SK-N-SH (cell line): ENCODE measurements at regions not wholly inside any gene's neighbourhood (a gene's known extent, or its start where the extent isn't known, plus 50 kb on each side); places are given as distances from the start of the nearest gene placed in this dataset.

ENCODE experiments used
- CTCF ChIA-PET: fragments of 300-600, 350-600 bp; formaldehyde crosslinking; extraction: SDS; loops from one replicate; lab custom pipeline; 2021; lab: Yijun Ruan, JAX
- POLR2A ChIA-PET: fragments of 350-600 bp; sonication (Branson Sonifier 250); formaldehyde crosslinking; extraction: SDS; loops from one replicate; lab custom pipeline; 2020; ENCODE audit warnings: antibody characterized with exemption, inconsistent platforms; lab: Yijun Ruan, JAX
- DNase-seq: peaks from one replicate; pipeline ENCODE4 v3.0.0; 2012
- H2AFZ ChIP-seq: fragments of 200-600 bp; sonication (generic); 2 replicates; pipeline ENCODE4 v1.8.1; 2016; ENCODE audit warnings: antibody characterized with exemption, mild to moderate bottlenecking, low read depth
- H3F3A ChIP-seq: fragments of 200-600 bp; sonication (generic); replicated peaks from 2 replicates; pipeline ENCODE3; 2016; ENCODE audit warnings: antibody characterized with exemption, mild to moderate bottlenecking; ENCODE audit not compliant: insufficient read depth
- H3K27ac ChIP-seq, 2 experiments: fragments of 200-500 bp in 1 of 2; fragments of 200-600 bp in 1 of 2; sonication (Bioruptor generic) in 1 of 2; sonication (generic), shearing (Covaris generic) in 1 of 2; 2 replicates each; pipeline versions ENCODE4 v1.5.1 to v1.6.1; 2014 to 2016; ENCODE audit warnings: low read depth in 2 of 2, inconsistent platforms in 1 of 2, low read length in 1 of 2, mild to moderate bottlenecking in 1 of 2, mixed read lengths in 1 of 2
- H3K27me3 ChIP-seq: fragments of 200-600 bp; sonication (generic), shearing (Covaris generic); 2 replicates; pipeline ENCODE4 v1.6.1; 2016; ENCODE audit warnings: mixed run types; ENCODE audit not compliant: insufficient read depth
- H3K36me3 ChIP-seq, 2 experiments: fragments of 200-500 bp in 1 of 2; fragments of 200-600 bp in 1 of 2; sonication (Bioruptor generic) in 1 of 2; sonication (generic) in 1 of 2; replicated peaks in 1 of 2; 2 replicates each; pipeline versions ENCODE3 to v1.5.1; 2014 to 2016; ENCODE audit warnings: low read length in 1 of 2, mild to moderate bottlenecking in 1 of 2; ENCODE audit not compliant: insufficient read depth in 2 of 2, control insufficient read depth in 1 of 2
- H3K4me1 ChIP-seq, 2 experiments: fragments of 200-500 bp in 1 of 2; fragments of 200-600 bp in 1 of 2; sonication (Bioruptor generic) in 1 of 2; sonication (generic), shearing (Covaris generic) in 1 of 2; 2 replicates each; pipeline versions ENCODE4 v1.5.1 to v1.6.1; 2014 to 2016; ENCODE audit warnings: low read depth in 1 of 2, low read length in 1 of 2, mixed run types in 1 of 2; ENCODE audit not compliant: insufficient read depth in 2 of 2, control insufficient read depth in 1 of 2
- H3K4me2 ChIP-seq: fragments of 200-600 bp; sonication (generic), shearing (Covaris generic); 2 replicates; pipeline ENCODE4 v1.6.1; 2017; ENCODE audit warnings: mixed run types
- H3K4me3 ChIP-seq, 2 experiments: fragments of 200-500 bp in 1 of 2; fragments of 200-600 bp in 1 of 2; sonication (Bioruptor generic) in 1 of 2; sonication (generic), shearing (Covaris generic) in 1 of 2; 2 replicates each; pipeline versions ENCODE4 v1.5.1 to v1.8.1; 2014 to 2016; ENCODE audit warnings: low read depth in 2 of 2, inconsistent platforms in 1 of 2, low read length in 1 of 2, mild to moderate bottlenecking in 1 of 2, mixed read lengths in 1 of 2, moderate library complexity in 1 of 2
- H3K79me2 ChIP-seq: fragments of 200-600 bp; sonication (generic); 2 replicates; pipeline ENCODE4 v1.8.1; 2017; ENCODE audit warnings: mild to moderate bottlenecking; ENCODE audit not compliant: insufficient read depth
- H3K9ac ChIP-seq: fragments of 200-600 bp; sonication (generic); 2 replicates; pipeline ENCODE4 v1.6.1; 2017; ENCODE audit warnings: mixed run types
- H3K9me2 ChIP-seq: fragments of 200-600 bp; sonication (generic); 2 replicates; pipeline ENCODE4 v1.6.1; 2017; ENCODE audit warnings: mixed run types
- H3K9me3 ChIP-seq: fragments of 200-600 bp; sonication (generic); 2 replicates; pipeline ENCODE4 v1.6.1; 2017; ENCODE audit warnings: mixed run types, mild to moderate bottlenecking, moderate library complexity
- H4K20me1 ChIP-seq: fragments of 200-600 bp; sonication (generic); 2 replicates; pipeline ENCODE4 v1.6.1; 2017; ENCODE audit warnings: mild to moderate bottlenecking, mixed run types; ENCODE audit not compliant: insufficient read depth
- GATA2 ChIP-seq: sonication (generic); formaldehyde crosslinking; IDR thresholded peaks from 2 replicates; pipeline ENCODE4 v1.5.0; 2020; ENCODE audit warnings: mild to moderate bottlenecking, missing genetic modification reagents
- MAX ChIP-seq: IDR thresholded peaks from 2 replicates; pipeline ENCODE4 v1.4.0; 2012; ENCODE audit warnings: low read depth
- MXI1 ChIP-seq: IDR thresholded peaks from 2 replicates; pipeline ENCODE4 v1.6.1; 2012; ENCODE audit warnings: mild to moderate bottlenecking, low read depth, low read length, improper control_type of control experiment
- NFIC ChIP-seq: IDR thresholded peaks from 2 replicates; pipeline ENCODE4 v1.4.0; 2012; ENCODE audit warnings: borderline replicate concordance
- NRF1 ChIP-seq: IDR thresholded peaks from 2 replicates; pipeline ENCODE4 v1.6.1; 2012; ENCODE audit warnings: low read depth, mild to moderate bottlenecking, low read length
- RAD21 ChIP-seq: IDR thresholded peaks from 2 replicates; pipeline ENCODE4 v1.6.1; 2012; ENCODE audit warnings: mild to moderate bottlenecking, low read length
- RCOR1 ChIP-seq: fragments of 150-350 bp; IDR thresholded peaks from 2 replicates; pipeline ENCODE4 v1.6.1; 2017; ENCODE audit warnings: antibody characterized with exemption, low read length
- REST ChIP-seq: IDR thresholded peaks from 2 replicates; pipeline ENCODE4 v1.6.1; 2012; ENCODE audit warnings: mild to moderate bottlenecking, low read depth, low read length, moderate library complexity
- RFX5 ChIP-seq: IDR thresholded peaks from 2 replicates; pipeline ENCODE4 v1.6.1; 2012; ENCODE audit warnings: mild to moderate bottlenecking, improper control_type of control experiment, low read length
- RXRA ChIP-seq: IDR thresholded peaks from 2 replicates; pipeline ENCODE4 v1.4.0; 2012; ENCODE audit warnings: low read depth, mild to moderate bottlenecking, borderline replicate concordance
- USF1 ChIP-seq: IDR thresholded peaks from 2 replicates; pipeline ENCODE4 v1.4.0; 2012; ENCODE audit warnings: low read depth, borderline replicate concordance
- YY1 ChIP-seq: IDR thresholded peaks from 2 replicates; pipeline ENCODE4 v1.4.0; 2012; ENCODE audit warnings: low read depth, mild to moderate bottlenecking
- ZBTB33 ChIP-seq: IDR thresholded peaks from 2 replicates; pipeline ENCODE4 v1.4.0; 2012; ENCODE audit warnings: low read depth, borderline replicate concordance
- WGBS: methylation state at CpG from one replicate; pipeline ENCODE4 v1.1.6; 2017; ENCODE audit warnings: low lambda C conversion rate; 5-methylcytosine and 5-hydroxymethylcytosine counted together

GRCh38 chr22:27689664-27690063, 111.9 kb downstream of the MN1 start (continued):
- TF ChIP-seq REST (no peak), MAX (no peak), RAD21 (no peak)

GRCh38 chr22:27690599-27690998, 111.0 kb downstream of the MN1 start:
- ChIA-PET CTCF (no interaction called here), POLR2A (no interaction called here)
- TF ChIP-seq RFX5 (no peak), ZBTB33 (no peak), YY1 (no peak), NFIC (no peak), NRF1 (no peak), RCOR1 (no peak), USF1 (no peak), GATA2 (CRISPR knock-in tag) (no peak), RAD21 (no peak), RXRA (no peak), MXI1 (no peak)
- Histone ChIP-seq H3K79me2 (no peaks in the 10 kb centered on the region), H2AFZ (no peak overlapping the region), H3K4me3 (no peak overlapping the region), H4K20me1 (no peaks in the 10 kb centered on the region), H3F3A (no peaks in the 10 kb centered on the region), H3K27me3 (peaks cover 12% of the 10 kb centered on the region; the same call in 1 of the 2 replicates), H3K4me2 (no peak overlapping the region), H3K9me2 (no peaks in the 10 kb centered on the region), H3K9ac (no peak overlapping the region), H3K27ac (no peak overlapping the region), H3K9me3 (no peaks in the 10 kb centered on the region; the same call in 1 of the 2 replicates), H3K4me1 (peaks cover 0 to 4% of the 10 kb centered on the region in 2 experiments; a peak in 1 of 4 replicates), H3K36me3 (no peaks in the 10 kb centered on the region)
- 30% methylated on average over 3 of the region's 3 CpGs for WGBS
- DNase-seq: no peak
